ENCODE measurements at regions not wholly inside any gene's neighbourhood (a gene's known extent, or its start where the extent isn't known, plus 50 kb on each side); places are given as distances from the start of the nearest gene placed in this dataset.

DNA sequence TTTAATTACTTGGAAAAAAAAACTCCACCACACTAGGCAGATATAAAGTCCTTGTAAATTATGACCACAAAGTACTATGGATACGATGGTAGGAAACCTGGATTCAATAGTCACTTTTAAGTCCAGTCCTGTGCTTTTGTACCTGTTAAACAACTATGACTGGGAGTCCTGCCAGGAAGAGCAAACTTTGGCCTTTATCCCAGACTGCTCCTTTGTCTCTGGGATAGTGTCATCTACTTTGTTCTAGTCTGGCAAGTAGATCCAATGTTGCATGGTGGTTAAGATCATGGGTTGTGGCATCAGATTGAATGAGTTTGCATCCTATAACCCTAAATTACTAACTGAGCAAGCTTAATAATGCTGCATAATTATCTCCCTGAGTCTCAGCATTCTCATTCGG lies 175.3 kb upstream of the FGF13 start:
- TF ChIP-seq CTCF (IDR thresholded peaks at IDR 0.05) (no peak), POLR2AphosphoS5 (IDR thresholded peaks at IDR 0.05) (no peak)
